GM12878 (cell line): ENCODE measurements at regions not wholly inside any gene's neighbourhood (a gene's known extent, or its start where the extent isn't known, plus 50 kb on each side); places are given as distances from the start of the nearest gene placed in this dataset.

ENCODE experiments used
- ATAC-seq: fragments of 200-7000 bp; cut with Tn5 transposase; 3 replicates; pipeline ENCODE4 v1.9.1; 2020; ENCODE audit warnings: mild to moderate bottlenecking, moderate library complexity
- BruUV-seq: library from RNA; stranded (reverse); fragments of 400-500 nt; replicated peaks from 2 replicates; lab custom pipeline; 2021; lab: Mats Ljungman, UMichigan
- CTCF ChIA-PET: fragments of 300-600 bp; sonication (Branson Sonifier 250); formaldehyde crosslinking; extraction: SDS; loops from one replicate; lab custom pipeline; 2021; ENCODE audit warnings: inconsistent platforms; lab: Yijun Ruan, JAX
- POLR2A ChIA-PET: fragments of 350-600 bp; formaldehyde crosslinking; extraction: SDS; loops from one replicate; lab custom pipeline; 2021; ENCODE audit warnings: inconsistent platforms; lab: Charles Lee
- RAD21 ChIA-PET: fragments of 300-600 bp; sonication (Branson Sonifier 250); formaldehyde crosslinking; loops from one replicate; lab custom pipeline; 2023; ENCODE audit warnings: antibody characterized with exemption; ENCODE audit not compliant: unreplicated experiment; lab: Charles Lee
- SMC1A ChIA-PET: fragments of 300-600 bp; sonication (Branson Sonifier 250); formaldehyde crosslinking; loops from one replicate; lab custom pipeline; 2023; ENCODE audit not compliant: unreplicated experiment, uncharacterized antibody; lab: Charles Lee
- DNase-seq: peaks from one replicate; pipeline ENCODE4 v3.0.0-alpha.2; 2011; ENCODE audit warnings: low read depth, low spot score
- FAIRE-seq: peaks from 3 replicates; lab custom pipeline; 2011; peaks lifted over from hg19 to GRCh38; lab: Jason Lieb, UNC
- H2AFZ ChIP-seq: 2 replicates; pipeline ENCODE4 v1.6.0; 2011; ENCODE audit warnings: low read depth, low read length, control low read depth; ENCODE audit not compliant: control insufficient read depth
- H3K27ac ChIP-seq: 2 replicates; pipeline ENCODE4 v1.5.1; 2011; ENCODE audit warnings: control low read depth; ENCODE audit not compliant: control insufficient read depth, insufficient read depth
- H3K27me3 ChIP-seq, 2 experiments: replicated peaks in 1 of 2; 2 replicates each; pipeline versions ENCODE4 v1.6.0 to v1.6.1; 2011; ENCODE audit warnings: low read length in 1 of 2; ENCODE audit not compliant: control insufficient read depth in 2 of 2, insufficient read depth in 2 of 2
- H3K36me3 ChIP-seq, 2 experiments: 2 replicates each; pipeline ENCODE4 v1.5.1; 2011; ENCODE audit warnings: low read length in 1 of 2; ENCODE audit not compliant: control insufficient read depth in 2 of 2, insufficient read depth in 2 of 2
- H3K4me1 ChIP-seq: 2 replicates; pipeline ENCODE4 v1.6.1; 2011; ENCODE audit warnings: mild to moderate bottlenecking, low read length, moderate library complexity, mixed read lengths; ENCODE audit not compliant: control insufficient read depth, insufficient read depth
- H3K4me2 ChIP-seq: 2 replicates; pipeline ENCODE4 v1.6.0; 2011; ENCODE audit warnings: control low read depth; ENCODE audit not compliant: control insufficient read depth, insufficient read depth
- H3K4me3 ChIP-seq: fragments of 200-600 bp; sonication (generic); 2 replicates; pipeline ENCODE4 v1.5.1; 2016
- H3K79me2 ChIP-seq: 2 replicates; pipeline ENCODE4 v1.6.0; 2011; ENCODE audit warnings: low read length; ENCODE audit not compliant: control insufficient read depth, insufficient read depth
- H3K9ac ChIP-seq: 2 replicates; pipeline ENCODE4 v1.8.0; 2011; ENCODE audit warnings: low read length, control low read depth, mixed read lengths; ENCODE audit not compliant: control insufficient read depth, insufficient read depth
- H3K9me3 ChIP-seq: replicated peaks from 3 replicates; pipeline ENCODE4 v1.5.1; 2011; ENCODE audit warnings: mild to moderate bottlenecking, low read length; ENCODE audit not compliant: control insufficient read depth, insufficient read depth
- H4K20me1 ChIP-seq: 2 replicates; pipeline ENCODE4 v1.6.0; 2011; ENCODE audit not compliant: control insufficient read depth, insufficient read depth
- CHD1 ChIP-seq: IDR thresholded peaks from 2 replicates; pipeline ENCODE4 v1.6.1; 2012; ENCODE audit warnings: low read depth, low read length, improper control_type of control experiment
- CHD2 ChIP-seq: IDR thresholded peaks from 2 replicates; pipeline ENCODE4 v1.6.1; 2011; ENCODE audit warnings: low read depth, low read length, improper control_type of control experiment, borderline replicate concordance
- ESRRA ChIP-seq: IDR thresholded peaks from 2 replicates; pipeline ENCODE4 v1.6.1; 2012; ENCODE audit warnings: mild to moderate bottlenecking, low read length, improper control_type of control experiment
- FOS ChIP-seq: IDR thresholded peaks from 3 replicates; pipeline ENCODE4 v1.6.1; 2011; ENCODE audit warnings: borderline replicate concordance; ENCODE audit not compliant: insufficient read length; ENCODE audit errors: extremely low read depth
- JUND ChIP-seq: IDR thresholded peaks from 2 replicates; pipeline ENCODE4 v1.6.1; 2012; ENCODE audit warnings: low read depth, mild to moderate bottlenecking, low read length, improper control_type of control experiment, moderate library complexity
- MAX ChIP-seq: IDR thresholded peaks from 2 replicates; pipeline ENCODE4 v1.6.1; 2012; ENCODE audit warnings: low read depth, low read length, improper control_type of control experiment
- POLR2AphosphoS5 ChIP-seq: IDR thresholded peaks from 2 replicates; pipeline ENCODE4 v1.6.1; 2011; ENCODE audit warnings: mild to moderate bottlenecking, low read length, inconsistent platforms
- USF1 ChIP-seq: IDR thresholded peaks from 2 replicates; pipeline ENCODE4 v1.6.1; 2011; ENCODE audit warnings: borderline replicate concordance, low read depth, mild to moderate bottlenecking, moderate library complexity, mixed read lengths, low read length; ENCODE audit not compliant: insufficient read depth; ENCODE audit errors: extremely low read length
- USF2 ChIP-seq: IDR thresholded peaks from 2 replicates; pipeline ENCODE4 v1.6.1; 2011; ENCODE audit warnings: low read depth, low read length, improper control_type of control experiment, borderline replicate concordance
- YBX1 ChIP-seq: fragments of 450-650 bp; IDR thresholded peaks from 2 replicates; pipeline ENCODE4 v1.6.1; 2016; ENCODE audit warnings: antibody characterized with exemption
- ZBTB40 ChIP-seq: fragments of 450-650 bp; IDR thresholded peaks from 2 replicates; pipeline ENCODE4 v1.6.1; 2016; ENCODE audit warnings: mild to moderate bottlenecking, moderate library complexity, borderline replicate concordance
- ZNF207 ChIP-seq: fragments of 450-650 bp; IDR thresholded peaks from 2 replicates; pipeline ENCODE4 v1.6.1; 2014; ENCODE audit warnings: antibody characterized with exemption, mild to moderate bottlenecking, borderline replicate concordance
- ZNF384 ChIP-seq: IDR thresholded peaks from 2 replicates; pipeline ENCODE4 v1.6.1; 2012; ENCODE audit warnings: low read depth, mild to moderate bottlenecking, low read length, improper control_type of control experiment, borderline replicate concordance
- ZNF592 ChIP-seq: fragments of 450-650 bp; IDR thresholded peaks from 2 replicates; pipeline ENCODE4 v1.6.1; 2017; ENCODE audit warnings: mild to moderate bottlenecking, moderate library complexity
- WGBS: methylation state at CpG from one replicate; pipeline ENCODE4 v1.1.6; 2016; ENCODE audit warnings: low lambda C conversion rate; ENCODE audit not compliant: insufficient replicate concordance, insufficient coverage; ENCODE audit errors: missing lambda C conversion rate; 5-methylcytosine and 5-hydroxymethylcytosine counted together
- in situ Hi-C: fragments of 300-500 bp; cut with MboI; formaldehyde crosslinking; loops from 9 replicates; pipeline ENCODE4 v1.14.3; 2018; ENCODE audit warnings: mixed read lengths
- intact Hi-C: fragments of 100-400 bp; cut with micrococcal nuclease; formaldehyde crosslinking; loops from one replicate; pipeline ENCODE4 v1.14.2; 2022; ENCODE audit not compliant: unreplicated experiment

- FAIRE-seq (no peak), ATAC-seq (no peak), DNase-seq (no peak)
- no TSS peak for BruUV-seq
- Histone ChIP-seq H3K4me3 (no peak overlapping the region), H2AFZ (no peak overlapping the region), H3K27me3 (no peaks in the 10 kb centered on the region), H3K9ac (no peak overlapping the region), H3K27ac (no peak overlapping the region), H3K79me2 (no peaks in the 10 kb centered on the region), H4K20me1 (no peaks in the 10 kb centered on the region), H3K9me3 (no peaks in the 10 kb centered on the region), H3K4me1 (no peaks in the 10 kb centered on the region), H3K4me2 (no peak overlapping the region), H3K36me3 (no peaks in the 10 kb centered on the region)
- ChIA-PET RAD21 (no interaction called here), CTCF (interaction anchor here (1.1 kb wide), 1 partner anchor 14 kb away, joined by 3 read pairs; no protein-coding TSS in a partner anchor), POLR2A (no interaction called here), SMC1A (interaction anchor here (1.3 kb wide), 1 partner anchor 11 kb away, joined by 4 read pairs; no protein-coding TSS in a partner anchor)
- intact Hi-C loops = no loop called here
- 1% methylated on average over 4 of the region's 4 CpGs for WGBS
- in situ Hi-C loops = no loop called here
- TF ChIP-seq ZBTB40 (no peak), YBX1 (no peak), CHD1 (no peak), USF1 (no peak), ESRRA (no peak), FOS (no peak), MAX (no peak), ZNF592 (no peak), POLR2AphosphoS5 (no peak), USF2 (no peak), CHD2 (no peak), ZNF384 (no peak), JUND (no peak), ZNF207 (no peak)
These were observed 102.3 kb upstream of the GBE1 start for GRCh38 chr3:81863756-81864155.
